Tibial nerve (tissue), 4 donors: ENCODE measurements at regions not wholly inside any gene's neighbourhood (a gene's known extent, or its start where the extent isn't known, plus 50 kb on each side); places are given as distances from the start of the nearest gene placed in this dataset.

Experiments used
- CTCF ChIP-seq, 5 experiments: fragments of 200-600 bp in 3 of 5; fragments of 450-650 bp in 2 of 5; sonication (generic) in 3 of 5; IDR thresholded peaks; one replicate each; pipeline ENCODE4 v1.5.1; 2016 to 2019; ENCODE audit warnings: antibody characterized with exemption in 5 of 5, mild to moderate bottlenecking in 3 of 5, moderate library complexity in 2 of 5
- EP300 ChIP-seq, 2 donors: sonication (generic); formaldehyde crosslinking; IDR thresholded peaks; one replicate each; pipeline ENCODE4 v1.6.1; 2017; ENCODE audit warnings: antibody characterized with exemption in 2 of 2, mild to moderate bottlenecking in 1 of 2

GRCh38 chr1:188889166-188889565, 1588.5 kb downstream of the BRINP3 start:
- TF ChIP-seq CTCF (IDR thresholded peaks at IDR 0.05) (no peak), EP300 (IDR thresholded peaks at IDR 0.05) (no peak)
